Posterior cingulate gyrus (tissue), 11 donors: ENCODE measurements at regions not wholly inside any gene's neighbourhood (a gene's known extent, or its start where the extent isn't known, plus 50 kb on each side); places are given as distances from the start of the nearest gene placed in this dataset.
A peak's percentile ranks its signal among the peaks of the same experiment; 100 is the strongest.

Source experiments
- DNase-seq, 10 donors: peaks; one replicate each; pipeline versions ENCODE4 v3.0.0 to v3.0.0-alpha.2; 2020 to 2021; ENCODE audit warnings: mixed read lengths in 3 of 10
- intact Hi-C: fragments of 100-400 bp; cut with DNase I; formaldehyde crosslinking; loops from one replicate; pipeline ENCODE4 v1.15.1; 2023

- intact Hi-C loops: no loop called here
- DNase-seq: no peak
Observed at GRCh38 chr15:69845159-69845558, 252.6 kb downstream of the TLE3 start.

DNA sequence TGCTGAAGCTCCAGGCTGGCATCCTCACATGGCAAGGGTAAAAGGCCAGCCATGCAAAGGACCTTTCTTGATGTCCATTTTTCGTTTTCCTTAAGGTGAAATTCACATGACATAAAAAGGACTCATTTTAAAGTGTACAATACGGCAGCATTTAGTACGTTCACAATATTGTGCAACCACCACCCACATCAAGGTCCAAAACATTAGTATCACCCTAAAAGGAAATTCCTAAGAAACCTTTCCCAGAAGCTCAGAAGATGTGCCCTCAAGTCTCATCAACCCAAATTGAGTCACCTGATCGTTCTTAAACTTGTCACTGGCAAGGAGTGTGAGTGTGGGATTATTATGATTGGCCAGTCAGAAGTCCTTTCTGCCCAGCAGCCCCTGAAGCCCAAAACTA lies 250.1 kb downstream of the TLE3 start:
- intact Hi-C loops: no loop called here
- no peak for DNase-seq

GRCh38 chr15:69848096-69848495 lies 249.6 kb downstream of the TLE3 start:
- intact Hi-C loops: no loop called here
- DNase-seq: no peak

DNA sequence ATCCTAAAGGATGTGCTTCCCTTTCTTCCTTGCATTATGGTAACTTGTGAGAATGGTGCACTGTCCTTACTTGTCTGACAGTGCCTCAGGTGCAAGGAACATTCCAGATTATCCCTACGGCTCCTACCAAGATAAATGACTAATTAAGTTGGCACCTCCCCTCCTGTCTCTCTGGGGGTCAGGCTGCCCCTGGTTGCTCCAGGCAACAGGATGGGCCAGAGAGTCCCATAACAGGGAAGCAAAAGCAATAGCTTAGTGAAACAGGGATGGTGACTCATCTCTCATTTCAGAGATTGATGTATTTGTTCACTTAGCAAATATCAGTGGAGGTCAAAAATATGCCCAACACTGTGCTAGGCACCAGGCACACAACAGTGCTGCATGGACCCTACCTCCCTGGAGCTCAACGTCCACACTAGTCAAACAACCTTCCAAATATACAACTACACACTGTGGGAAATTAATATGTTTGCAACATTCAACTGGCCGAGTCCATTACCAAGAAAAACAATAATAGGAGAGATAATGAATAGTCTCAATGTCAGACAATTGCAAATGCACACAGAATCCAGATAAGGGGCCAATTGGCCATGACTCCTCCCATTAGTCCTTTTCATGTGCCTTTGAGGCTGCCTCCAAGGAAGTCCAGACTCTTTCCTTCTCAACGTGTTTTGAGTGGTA lies 249.0 kb downstream of the TLE3 start:
- intact Hi-C loops: no loop called here
- DNase-seq: no peak

DNA sequence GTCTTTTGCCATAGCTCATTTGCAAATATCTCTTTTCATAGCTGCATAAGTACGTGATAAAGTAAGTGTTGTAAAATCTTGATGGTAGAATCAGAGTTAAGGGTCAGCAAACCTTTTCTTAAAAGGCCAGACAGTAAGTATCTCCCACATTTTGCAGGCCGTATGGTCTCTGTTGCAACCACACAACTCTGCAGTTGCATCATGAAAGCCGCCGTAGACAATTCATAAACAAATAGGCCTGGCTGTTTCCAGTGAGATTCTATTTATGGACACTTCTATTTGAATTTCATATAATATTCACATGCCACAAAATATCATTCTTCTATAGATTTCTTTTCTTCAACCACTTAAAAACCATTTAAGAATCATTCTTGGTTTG lies 248.5 kb downstream of the TLE3 start:
- intact Hi-C loops: no loop called here
- DNase-seq: no peak

DNA sequence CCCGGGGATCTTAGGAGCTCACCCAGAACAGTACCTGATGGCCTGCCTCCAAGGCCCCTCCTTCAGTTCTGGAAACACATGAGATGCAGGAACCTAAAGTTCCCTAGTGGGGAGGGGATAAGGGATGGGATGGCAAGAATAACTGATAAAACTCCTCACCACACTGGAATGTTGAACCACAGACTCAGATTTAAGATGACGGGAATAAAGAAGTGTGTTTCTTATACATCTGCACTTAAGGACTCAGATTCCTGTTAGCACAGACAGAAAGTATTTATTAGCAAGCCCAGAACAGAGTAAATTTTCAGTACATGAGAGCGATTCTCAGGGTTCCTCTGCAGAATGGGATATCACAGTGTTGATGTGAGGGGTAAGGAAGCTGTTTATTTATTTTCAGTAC lies 245.2 kb downstream of the TLE3 start:
- DNase-seq: no peak
- intact Hi-C loops: no loop called here

DNA sequence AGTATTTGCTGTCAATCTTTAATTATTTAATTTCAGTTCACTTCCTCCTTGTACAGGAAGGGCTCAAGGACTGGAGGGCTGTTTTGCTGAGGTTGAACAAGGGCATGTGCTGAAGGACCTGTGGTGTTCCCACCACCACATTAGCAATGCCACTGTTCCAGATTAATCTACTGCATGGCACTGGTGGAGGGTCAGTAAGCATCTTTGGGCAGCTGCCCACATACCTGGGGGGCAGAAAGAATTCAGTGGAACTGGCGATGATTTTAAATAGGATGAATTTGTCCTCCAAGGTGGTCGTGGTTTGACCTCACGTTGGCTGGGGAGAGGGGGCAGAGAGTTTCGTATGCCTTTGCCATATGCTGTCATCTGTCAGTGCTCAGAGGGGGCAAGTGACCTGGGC lies 244.8 kb downstream of the TLE3 start:
- DNase-seq: no peak
- intact Hi-C loops: no loop called here

DNA sequence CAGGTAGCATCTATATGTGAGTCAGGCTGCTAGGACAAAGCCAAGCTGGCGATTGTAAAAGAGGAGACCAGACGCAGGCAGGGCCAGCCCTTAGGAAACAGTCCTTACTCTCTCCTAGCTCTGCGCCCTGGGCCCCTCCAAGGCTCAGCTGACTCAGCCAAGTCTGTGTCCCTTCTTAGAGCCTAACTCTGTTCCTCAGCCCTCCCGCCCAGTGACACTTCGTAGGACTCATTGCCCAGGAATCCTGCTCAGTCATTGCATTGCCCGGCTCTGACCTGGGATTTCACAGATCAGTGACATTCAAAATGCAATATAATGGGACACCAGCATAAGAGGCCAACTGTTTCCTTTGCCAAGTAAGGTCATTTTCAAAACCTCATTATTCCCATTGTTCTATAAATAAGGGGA lies 244.2 kb downstream of the TLE3 start:
- peak in 1 of 10 donors; percentile 15 for DNase-seq
- intact Hi-C loops: no loop called here

DNA sequence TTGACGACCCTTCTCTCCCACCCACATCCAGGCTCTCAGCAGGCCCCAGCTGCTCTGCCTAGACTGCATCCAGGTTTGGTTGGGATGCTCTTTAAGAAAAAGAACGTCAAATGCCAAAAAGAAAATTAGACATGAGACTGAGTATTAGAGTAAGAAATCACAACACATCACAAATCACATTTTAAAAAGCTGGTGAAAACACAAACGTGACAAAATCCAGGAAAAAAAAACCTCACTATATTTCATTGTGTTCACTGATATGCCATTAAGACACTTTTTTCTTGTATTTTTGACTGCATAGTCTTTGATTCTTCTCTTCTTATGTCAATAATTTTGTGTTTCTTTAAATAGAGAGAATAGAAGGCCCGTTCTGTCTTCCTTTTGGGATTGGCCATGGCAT lies 243.7 kb downstream of the TLE3 start:
- DNase-seq: no peak
- intact Hi-C loops: no loop called here

DNA sequence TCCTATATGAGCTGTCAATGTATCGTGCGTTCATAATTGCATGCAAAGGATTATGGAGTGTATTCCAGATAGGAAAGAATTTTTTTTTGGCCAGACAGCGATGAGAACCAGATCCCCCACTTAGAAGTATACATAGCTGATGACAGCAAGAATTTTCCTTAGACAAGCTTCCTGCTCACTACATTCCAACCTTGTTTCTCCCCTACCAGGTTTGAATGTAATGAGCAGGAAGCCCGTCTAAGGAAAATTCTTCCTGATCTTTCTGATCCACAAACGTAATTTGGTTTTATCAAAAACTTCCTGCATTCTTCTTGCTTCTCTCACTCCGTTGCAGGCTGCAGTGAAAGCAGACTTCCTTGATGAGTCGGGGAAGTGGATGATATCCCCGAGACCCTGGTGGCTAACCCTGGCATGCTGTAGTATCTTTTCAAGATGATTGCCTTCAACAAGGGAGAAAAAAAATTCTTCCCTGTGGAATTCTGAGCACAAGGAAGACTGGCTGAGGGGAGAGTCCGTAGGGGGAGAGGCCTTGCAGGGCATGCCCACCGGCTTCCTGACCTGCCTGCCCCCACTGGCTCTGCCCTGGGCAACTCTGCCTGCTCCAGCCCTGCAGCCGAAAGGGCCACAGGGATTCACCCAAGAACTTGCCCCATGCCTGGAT lies 243.1 kb downstream of the TLE3 start:
- intact Hi-C loops: no loop called here
- DNase-seq: no peak

DNA sequence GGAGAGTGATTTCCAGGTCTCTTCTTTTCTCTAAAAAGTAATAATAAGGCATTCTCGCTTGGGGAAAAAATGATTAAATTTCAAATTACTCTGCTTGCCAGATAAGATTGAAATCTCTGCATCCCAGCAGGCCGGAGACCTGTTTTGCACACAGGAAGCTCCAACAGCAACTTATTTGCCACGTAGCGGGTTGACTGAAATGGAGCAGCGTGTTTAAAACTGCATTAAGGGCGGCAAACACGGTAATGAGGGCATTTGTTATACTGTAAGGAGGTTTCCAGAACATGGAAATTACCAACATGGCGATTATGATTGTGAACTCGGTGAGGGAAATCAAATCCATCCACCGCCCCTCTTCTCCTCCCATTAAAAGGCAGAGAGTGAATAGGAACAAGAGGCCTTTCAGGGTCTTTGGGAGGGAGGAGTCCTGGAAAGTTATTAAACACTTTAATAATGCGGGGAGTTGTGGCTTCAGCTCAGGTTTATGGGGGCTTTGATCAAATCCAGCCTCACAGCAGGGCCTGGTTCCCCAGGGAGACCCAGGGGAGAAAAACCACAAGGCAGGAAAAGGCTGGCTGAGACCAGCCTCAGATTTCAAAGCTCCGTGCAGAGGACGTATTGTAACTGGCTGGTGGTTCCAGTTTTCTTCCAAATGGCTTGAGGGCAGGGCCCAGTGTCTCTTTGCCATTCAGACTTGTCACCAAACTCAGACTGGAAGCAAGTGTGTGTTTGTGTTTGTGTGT lies 242.3 kb downstream of the TLE3 start:
- intact Hi-C loops: no loop called here
- no peak for DNase-seq

DNA sequence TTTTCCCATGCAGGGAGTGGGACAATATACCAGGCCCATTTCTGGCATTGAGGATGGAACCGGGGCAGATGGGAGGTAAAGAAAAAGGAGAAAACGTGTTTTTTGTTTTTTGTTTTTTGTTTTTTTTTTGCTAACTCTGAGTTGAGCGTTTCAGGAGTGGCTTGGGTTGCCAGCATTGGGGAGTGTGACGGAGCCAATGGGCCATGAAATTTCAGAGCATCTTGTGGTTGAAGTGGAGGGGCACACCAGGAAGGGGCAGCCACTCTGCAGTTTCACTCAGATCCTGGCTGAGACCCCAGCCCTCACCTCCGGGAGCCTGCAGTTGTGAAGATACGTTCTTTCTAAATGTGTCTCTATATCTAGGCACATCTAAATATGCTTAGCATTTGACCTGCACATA lies 240.5 kb downstream of the TLE3 start:
- intact Hi-C loops: no loop called here
- no peak for DNase-seq

DNA sequence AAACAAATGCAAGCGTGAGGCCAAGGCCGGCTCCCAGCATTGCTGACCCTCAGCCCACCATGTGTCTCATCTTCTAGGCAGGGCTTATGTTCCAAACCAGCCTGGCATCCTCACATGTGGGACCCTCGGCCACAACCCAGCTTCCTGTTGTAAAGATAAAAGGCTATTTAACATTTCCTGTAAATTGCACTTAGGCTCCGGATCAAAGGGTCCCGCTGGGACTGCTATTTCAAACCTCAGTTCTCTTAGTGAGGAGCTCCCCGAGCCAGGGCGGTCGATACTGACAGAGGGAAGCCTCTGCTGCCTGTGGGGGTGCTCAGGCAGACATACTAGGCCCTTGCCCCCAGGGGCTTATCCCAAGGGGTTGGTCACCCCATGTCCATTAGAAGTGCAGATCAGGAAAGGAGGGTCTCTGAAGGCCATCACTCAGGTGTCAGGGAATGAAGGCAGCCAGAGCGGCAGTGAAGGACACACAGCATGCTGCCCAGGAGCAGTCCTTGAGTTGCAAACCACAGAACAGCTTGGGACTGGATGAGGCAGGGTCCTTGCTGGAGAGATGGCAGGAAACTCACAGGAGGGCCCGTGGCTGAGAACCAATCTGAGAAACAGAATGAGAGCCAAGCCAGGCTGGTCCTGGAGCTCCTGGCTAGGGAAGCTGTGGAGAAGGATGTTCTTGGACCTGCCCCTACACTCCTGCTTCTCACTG lies 239.9 kb downstream of the TLE3 start:
- no peak for DNase-seq
- intact Hi-C loops: no loop called here

DNA sequence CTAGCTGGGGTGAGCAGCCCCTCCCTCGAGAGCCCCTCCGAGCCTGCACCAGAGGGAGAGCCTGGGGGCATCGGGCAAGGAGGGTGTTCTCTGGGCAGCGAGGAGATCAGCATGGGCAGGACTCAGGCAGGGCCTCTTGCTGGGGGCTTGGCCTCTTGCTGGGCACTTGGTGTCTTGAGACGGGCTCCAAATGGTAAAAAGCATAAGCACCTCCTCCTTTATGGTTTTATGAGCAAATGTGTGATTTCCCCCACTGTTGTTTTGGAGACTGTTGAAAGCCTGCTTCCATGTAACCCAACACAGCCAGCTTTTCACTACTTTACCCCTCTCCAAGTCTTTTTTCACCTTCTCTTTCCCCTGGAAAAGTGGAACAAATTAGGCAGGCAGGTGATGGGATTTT lies 239.3 kb downstream of the TLE3 start:
- DNase-seq: no peak
- intact Hi-C loops: no loop called here

DNA sequence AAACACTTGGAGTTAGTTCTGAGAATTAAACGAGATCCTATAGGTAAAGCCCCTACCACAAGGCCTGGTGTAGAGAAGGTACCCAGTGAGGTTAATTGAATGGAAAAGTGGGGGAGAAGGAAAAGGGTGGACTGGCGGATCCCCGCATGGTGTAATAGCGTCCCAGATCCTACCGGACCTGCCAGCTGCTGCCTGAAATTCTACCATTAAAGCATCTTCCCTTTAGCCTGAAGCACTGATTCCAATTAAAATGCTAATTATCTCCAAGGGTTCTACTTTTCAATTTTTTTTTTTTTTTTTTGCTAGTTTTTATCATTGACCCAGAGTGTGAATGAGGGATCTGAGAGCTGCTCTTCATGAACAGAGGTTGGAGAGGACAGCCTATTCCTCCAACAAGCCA lies 237.9 kb downstream of the TLE3 start:
- intact Hi-C loops: no loop called here
- DNase-seq: no peak

DNA sequence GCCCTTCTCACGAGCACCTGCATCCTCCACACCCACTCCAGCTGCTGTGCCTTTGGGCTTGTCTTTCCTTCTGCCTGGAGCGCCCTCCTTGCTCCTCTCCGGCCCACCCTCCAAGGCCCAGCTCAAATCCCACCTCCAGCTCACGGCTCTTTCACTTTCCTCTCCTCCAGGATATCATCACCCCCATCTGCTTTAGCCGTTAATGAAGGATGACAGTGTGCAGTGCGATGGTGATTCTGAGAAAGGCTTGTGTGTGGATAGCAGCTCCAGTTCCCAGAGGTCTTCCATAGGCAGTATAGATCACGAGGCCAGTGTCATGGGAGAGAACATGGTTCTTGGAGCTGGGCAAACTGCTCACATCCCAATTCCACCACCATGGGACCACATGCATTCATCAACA lies 237.4 kb downstream of the TLE3 start:
- intact Hi-C loops: no loop called here
- no peak for DNase-seq

- intact Hi-C loops: no loop called here
Observed at GRCh38 chr15:69860921-69861320, 236.8 kb downstream of the TLE3 start.

GRCh38 chr15:69861331-69862171 lies 236.2 kb downstream of the TLE3 start:
- no peak for DNase-seq

More at GRCh38 chr15:69860921-69861320, 236.8 kb downstream of the TLE3 start:
- no peak for DNase-seq

DNA sequence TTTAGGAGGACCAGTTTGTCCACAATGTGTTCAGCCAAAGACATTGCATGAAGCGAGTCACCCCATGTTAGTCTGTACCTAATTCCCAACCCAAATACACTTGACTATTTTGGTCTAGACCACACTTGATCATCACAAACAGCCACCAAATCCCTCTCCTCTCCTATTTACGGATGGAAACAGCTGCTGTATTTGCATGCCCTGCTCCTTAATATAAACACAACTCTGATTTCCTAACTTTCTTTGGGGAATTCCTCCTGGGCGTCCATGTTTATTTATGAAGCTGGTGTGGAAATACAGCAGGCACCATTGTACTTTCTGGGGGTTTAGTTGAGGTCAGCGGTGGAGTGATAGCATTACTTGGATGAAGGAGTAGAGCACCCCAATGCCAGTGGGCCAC lies 235.2 kb downstream of the TLE3 start:
- intact Hi-C loops: no loop called here
- no peak for DNase-seq

More at GRCh38 chr15:69861331-69862171, 236.2 kb downstream of the TLE3 start:
- intact Hi-C loops: no loop called here

DNA sequence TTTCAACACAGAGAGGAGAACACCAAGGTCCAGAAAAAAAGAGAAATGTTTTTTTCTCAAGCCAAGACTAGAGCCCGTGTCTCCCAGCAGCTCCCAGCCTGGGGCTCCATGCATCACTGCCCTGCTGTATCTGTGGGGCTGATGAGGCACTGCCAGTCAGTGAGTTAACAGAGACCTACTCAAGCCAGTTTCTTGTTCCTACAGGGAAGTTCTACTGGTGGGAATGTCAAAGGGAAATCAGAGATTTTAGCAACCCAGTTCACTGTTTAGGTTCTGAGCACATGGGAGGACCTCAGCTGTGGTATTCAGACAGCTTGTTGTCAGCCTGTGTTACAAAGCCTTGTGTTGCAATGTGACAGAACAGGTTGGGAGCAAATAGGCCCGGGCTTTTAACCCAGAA lies 234.3 kb downstream of the TLE3 start:
- no peak for DNase-seq
- intact Hi-C loops: no loop called here
